GM12878 (cell line): ENCODE measurements at regions not wholly inside any gene's neighbourhood (a gene's known extent, or its start where the extent isn't known, plus 50 kb on each side); places are given as distances from the start of the nearest gene placed in this dataset.

Experiments
- CBFB ChIP-seq: IDR thresholded peaks from 2 replicates; pipeline ENCODE4 v1.6.1; 2016; ENCODE audit warnings: antibody characterized with exemption, low read depth
- FOS ChIP-seq: IDR thresholded peaks from 3 replicates; pipeline ENCODE4 v1.6.1; 2011; ENCODE audit warnings: borderline replicate concordance; ENCODE audit not compliant: insufficient read length; ENCODE audit errors: extremely low read depth
- KDM1A ChIP-seq: fragments of 200-600 bp; sonication (generic); IDR thresholded peaks from 2 replicates; pipeline ENCODE4 v1.6.1; 2016; ENCODE audit warnings: borderline replicate concordance
- PAX5 ChIP-seq: IDR thresholded peaks from 2 replicates; pipeline ENCODE4 v1.6.1; 2011; ENCODE audit warnings: low read depth, low read length, borderline replicate concordance
- POLR2A ChIP-seq: IDR thresholded peaks from 2 replicates; pipeline ENCODE4 v1.6.1; 2011; ENCODE audit warnings: low read depth, mild to moderate bottlenecking, low read length
- POLR2AphosphoS5 ChIP-seq: IDR thresholded peaks from 2 replicates; pipeline ENCODE4 v1.6.1; 2011; ENCODE audit warnings: mild to moderate bottlenecking, low read length, inconsistent platforms
- ZZZ3 ChIP-seq: IDR thresholded peaks from 2 replicates; pipeline ENCODE4 v1.6.1; 2011; ENCODE audit warnings: low read depth; ENCODE audit not compliant: control insufficient read depth, insufficient read length

GRCh38 chr4:173794662-173795061, 264.6 kb upstream of the HAND2 start:
- TF ChIP-seq FOS (no peak), ZZZ3 (no peak), POLR2AphosphoS5 (no peak), KDM1A (no peak), CBFB (no peak), PAX5 (no peak), POLR2A (no peak)
